ENCODE measurements at regions not wholly inside any gene's neighbourhood (a gene's known extent, or its start where the extent isn't known, plus 50 kb on each side); places are given as distances from the start of the nearest gene placed in this dataset.

- no peak overlapping the region for H3K4me3 ChIP-seq
Measured at GRCh38 chr14:76920331-76921087, 94.3 kb downstream of the LRRC74A start.

GRCh38 chr14:76919431-76920330 is 93.5 kb downstream of the LRRC74A start:
- 5% methylated on average over 19 of the region's 21 CpGs for WGBS (ENCODE audit: insufficient coverage, low coverage, low lambda C conversion rate, missing lambda C conversion rate)
- DNase-seq (peak in 2 of 3 donors; percentile 63), ATAC-seq (peak; percentile 33 to 61 (median 50))
- TF ChIP-seq POLR2A (IDR thresholded peaks at IDR 0.05) (peak; percentile 9), CTCF (IDR thresholded peaks at IDR 0.05) (no peak)
- Histone ChIP-seq H3K9me3 (no peaks in the 10 kb centered on the region), H3K4me3 (peak overlapping the region in 1 of 3 donors; percentile 14), H3K4me1 (peaks cover 0 to 32% (median 15%) of the 10 kb centered on the region in 4 donors), H3K27me3 (no peaks in the 10 kb centered on the region), H3K27ac (peak overlapping the region; percentile 72 to 82 (median 81)), H3K36me3 (no peaks in the 10 kb centered on the region)
- intact Hi-C loops (cut with DNase I): loop anchor here in 1 of 2 donors (10.0 kb wide), 1 partner anchor 145 kb away; no protein-coding TSS in a partner anchor

More at GRCh38 chr14:76920331-76921087, 94.3 kb downstream of the LRRC74A start:
- 48% methylated on average over 6 of the region's 13 CpGs for WGBS (ENCODE audit: insufficient coverage, low coverage, low lambda C conversion rate, missing lambda C conversion rate)
- no peak for DNase-seq
- no peaks in the 10 kb centered on the region for H3K36me3 ChIP-seq
- H3K4me1 ChIP-seq: peaks cover 0 to 32% (median 15%) of the 10 kb centered on the region in 4 donors
- H3K9me3 ChIP-seq: no peaks in the 10 kb centered on the region
- TF ChIP-seq CTCF (IDR thresholded peaks at IDR 0.05): no peak
- no peak for TF ChIP-seq POLR2A (IDR thresholded peaks at IDR 0.05)
- intact Hi-C loops (cut with DNase I): no loop called here
- peak overlapping the region in 1 of 3 donors; percentile 72 for H3K27ac ChIP-seq
- peak in 1 of 4 donors; percentile 0 for ATAC-seq
- H3K27me3 ChIP-seq: no peaks in the 10 kb centered on the region

Small RNA genes in the stretch of these regions (small RNA-seq; reads per million reads assigned to genes)
- gene RN7SL356P: 0 reads per million in 2 experiments

Data from right lobe of liver (tissue), 6 donors.